Activated effector memory CD4-positive, alpha-beta T cell treated with anti-CD3 and anti-CD28 coated beads, Interleukin-2, amount 50 U/mL, for 16 hours (primary cell): ENCODE measurements at regions not wholly inside any gene's neighbourhood (a gene's known extent, or its start where the extent isn't known, plus 50 kb on each side); places are given as distances from the start of the nearest gene placed in this dataset.
"Not testable (repeated sequence)": the region's sequence is repeated elsewhere in the genome, so short reads cannot be mapped to it uniquely, and the experiment has no call there.

Experiments
- DNase-seq: peaks from one replicate; pipeline ENCODE4 v3.0.0-alpha.2; 2020

GRCh38 chr15:22241451-22241850 is 161.1 kb downstream of the OR4M2 start:
- DNase-seq, result peak; percentile 63

GRCh38 chr15:22242311-22242710 is 162.0 kb downstream of the OR4M2 start:
- peak; percentile 55 for DNase-seq

GRCh38 chr15:22243440-22244130 is 163.3 kb downstream of the OR4M2 start:
- DNase-seq, result no peak

GRCh38 chr15:22249511-22249910 is 169.2 kb downstream of the OR4M2 start:
- not testable (repeated sequence) for DNase-seq

- DNase-seq, result not testable (repeated sequence)
Observed at GRCh38 chr15:22250501-22251290, 170.4 kb downstream of the OR4M2 start.

GRCh38 chr15:22251422-22251821 is 171.1 kb downstream of the OR4M2 start:
- DNase-seq, result no peak

DNA sequence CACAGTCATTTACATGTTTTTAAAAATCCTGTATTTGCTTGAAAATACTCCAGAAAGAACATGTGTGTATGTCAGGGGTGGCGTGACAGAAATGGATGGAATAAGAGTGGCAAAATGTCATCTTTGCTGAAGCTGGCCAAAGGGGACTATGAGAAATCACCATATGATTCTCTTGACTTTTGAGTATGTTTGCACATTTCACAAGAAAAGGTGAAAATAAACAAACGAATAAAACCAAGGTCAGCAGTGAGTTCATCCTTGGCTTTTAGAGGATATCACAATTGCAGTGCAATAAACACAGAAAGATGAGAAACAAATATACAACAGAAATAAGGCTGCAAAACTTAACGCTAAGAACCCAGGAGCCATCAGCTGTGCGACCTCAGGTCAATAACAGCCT is 171.7 kb downstream of the OR4M2 start:
- not testable (repeated sequence) for DNase-seq

- not testable (repeated sequence) for DNase-seq
Observed at GRCh38 chr15:22252521-22252920, 172.2 kb downstream of the OR4M2 start.

DNA sequence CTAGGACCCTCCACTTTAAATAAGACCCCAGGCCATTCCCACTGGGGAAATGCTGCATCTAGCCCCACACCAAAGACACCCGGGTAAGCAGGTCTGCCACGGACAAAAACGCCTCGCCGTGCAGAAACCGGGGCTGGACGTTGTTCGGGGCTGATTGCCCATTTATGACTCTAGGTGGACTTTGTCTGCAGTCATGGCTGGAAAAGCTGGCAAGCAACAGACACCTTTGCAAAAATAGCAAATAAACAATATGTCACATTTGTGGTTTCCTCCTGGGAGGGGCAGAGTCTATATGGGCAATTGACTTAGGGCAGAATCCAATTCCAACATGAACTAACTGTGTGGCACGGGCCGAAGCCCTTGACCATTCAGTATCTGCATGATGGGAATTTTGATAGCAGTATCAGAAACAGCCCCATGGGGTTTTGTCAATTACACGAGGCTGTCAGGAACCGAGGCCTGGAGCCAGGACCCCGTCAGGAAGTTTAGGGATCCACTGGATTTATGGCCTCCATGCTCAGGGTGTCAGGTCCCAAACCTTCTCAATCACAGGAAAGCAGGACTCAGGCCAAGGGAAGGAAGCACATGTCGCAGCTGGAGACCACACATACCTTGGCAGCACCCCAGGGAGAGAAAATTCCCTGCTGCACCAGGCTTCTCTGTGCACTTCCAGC is 172.8 kb downstream of the OR4M2 start:
- DNase-seq, result not testable (repeated sequence)

DNA sequence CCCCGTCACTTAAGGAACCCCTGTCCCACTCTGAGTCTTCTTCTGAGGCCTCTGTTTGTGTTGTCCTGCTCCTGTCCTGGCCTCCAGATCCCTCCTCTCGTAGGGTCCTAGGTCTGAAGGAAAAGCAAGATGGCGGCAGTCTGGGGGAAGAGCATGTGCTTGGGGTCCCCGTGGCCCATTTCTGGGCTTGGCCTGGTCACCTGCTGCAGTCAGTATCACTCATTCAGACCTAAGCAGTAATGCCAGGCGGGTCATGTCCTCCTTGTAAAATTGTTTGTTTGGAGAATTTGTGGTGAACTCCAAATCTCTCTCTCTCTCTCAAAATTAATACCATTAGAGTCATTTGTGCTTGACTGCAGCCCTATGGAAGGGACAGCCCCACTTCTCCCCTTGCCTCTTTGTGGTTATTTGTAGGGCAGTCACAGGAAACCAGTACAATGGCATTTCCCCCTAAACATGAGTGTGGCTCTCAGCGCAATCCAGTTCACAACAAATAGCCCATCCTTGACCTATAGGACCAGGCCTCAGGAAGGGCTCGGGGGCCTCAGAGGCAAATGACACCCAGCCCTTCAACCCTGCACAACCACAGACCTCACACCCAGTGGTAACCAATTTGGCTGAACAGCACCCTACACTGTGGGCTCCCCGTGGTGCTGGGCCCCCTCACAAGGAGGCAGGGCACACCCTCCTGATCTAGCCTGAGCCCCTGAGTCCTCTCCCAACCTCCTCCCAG is 173.5 kb downstream of the OR4M2 start:
- peak; percentile 73 for DNase-seq

GRCh38 chr15:22254409-22255045 is 174.2 kb downstream of the OR4M2 start:
- DNase-seq, result not testable (repeated sequence)

DNA sequence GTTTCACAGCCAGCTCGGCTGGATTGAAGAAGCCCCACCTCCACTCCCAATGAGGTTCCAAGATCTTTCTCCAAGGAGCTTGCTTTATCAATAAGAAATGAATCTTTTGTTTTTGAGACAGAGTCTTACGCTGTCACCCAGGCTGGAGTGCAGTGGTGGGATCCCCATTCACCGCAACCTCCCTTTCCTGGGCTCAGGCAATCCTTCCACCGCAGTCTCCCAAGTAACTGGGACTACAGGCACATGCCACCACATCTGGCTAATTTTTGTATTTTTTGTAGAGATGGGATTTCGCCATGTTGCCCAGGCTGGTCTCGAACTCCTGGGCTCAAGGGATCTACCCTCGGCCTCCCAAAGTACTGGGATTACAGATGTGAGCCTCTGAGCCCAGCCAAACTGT is 175.3 kb downstream of the OR4M2 start:
- not testable (repeated sequence) for DNase-seq

- not testable (repeated sequence) for DNase-seq
Observed at GRCh38 chr15:22256389-22257046, 176.2 kb downstream of the OR4M2 start.

- DNase-seq, result peak; percentile 75
Observed at GRCh38 chr15:22257047-22258008, 177.0 kb downstream of the OR4M2 start.

- no peak for DNase-seq
Observed at GRCh38 chr15:22258009-22258397, 177.7 kb downstream of the OR4M2 start.

- DNase-seq, result peak; percentile 74
Observed at GRCh38 chr15:22258398-22259150, 178.2 kb downstream of the OR4M2 start.

DNA sequence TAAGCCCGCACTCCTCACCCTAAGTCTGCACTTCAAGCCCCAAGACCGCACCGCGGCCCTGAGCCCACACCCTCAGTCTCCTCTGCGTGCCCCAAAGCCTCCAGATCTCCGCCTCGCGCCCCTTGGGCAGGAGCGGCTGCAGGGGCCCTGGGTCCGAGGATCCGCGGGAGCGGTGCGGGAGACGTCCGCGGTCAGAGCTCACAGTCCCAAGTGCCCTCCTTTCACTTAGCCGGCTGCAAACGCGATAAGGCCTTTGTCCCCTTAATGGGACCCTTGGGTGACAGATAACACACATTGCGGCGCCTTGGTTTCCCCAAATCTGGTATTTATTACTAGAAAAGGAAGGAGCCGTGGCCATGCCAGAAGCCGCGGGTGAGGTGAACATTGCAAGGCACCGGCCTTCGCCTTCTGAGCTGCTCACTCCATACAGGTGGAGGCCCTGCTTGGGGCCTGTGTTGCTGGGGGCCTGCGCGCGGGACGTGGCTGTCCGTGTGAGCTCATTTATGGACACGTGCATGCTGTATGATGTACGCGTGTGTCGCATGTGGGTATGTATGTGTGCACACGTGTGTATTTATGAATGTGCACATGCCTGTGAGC is 178.9 kb downstream of the OR4M2 start:
- peak; percentile 64 for DNase-seq

- DNase-seq, result peak; percentile 65
Observed at GRCh38 chr15:22259881-22260421, 179.6 kb downstream of the OR4M2 start.

DNA sequence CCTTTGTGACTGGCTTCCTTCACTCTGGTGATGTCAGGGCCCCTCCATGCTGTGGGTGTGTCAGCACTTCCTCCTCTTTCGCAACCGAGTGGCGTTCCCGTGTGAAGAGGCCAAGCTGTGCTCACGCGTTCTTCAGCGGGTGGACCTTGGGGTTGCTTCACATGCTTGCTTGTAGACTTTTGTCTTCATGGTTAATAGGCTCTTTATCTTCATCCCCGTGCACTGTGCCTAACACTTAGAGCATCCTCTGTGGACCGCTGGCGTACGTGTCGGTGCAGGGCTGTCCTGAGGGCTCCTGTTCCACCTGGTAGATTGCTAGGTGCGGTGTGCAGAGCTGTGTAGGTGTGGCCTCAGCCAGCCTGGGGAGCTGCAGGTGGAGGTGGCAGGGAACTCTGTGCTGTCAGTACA is 182.3 kb downstream of the OR4M2 start:
- peak; percentile 86 for DNase-seq
